ENCODE measurements at regions not wholly inside any gene's neighbourhood (a gene's known extent, or its start where the extent isn't known, plus 50 kb on each side); places are given as distances from the start of the nearest gene placed in this dataset.

GRCh38 chr4:38309471-38309870, 349.3 kb downstream of the PTTG2 start:
- no peak for ATAC-seq (ENCODE audit: low read depth)
- POLR2A ChIA-PET, result no interaction called here

DNA sequence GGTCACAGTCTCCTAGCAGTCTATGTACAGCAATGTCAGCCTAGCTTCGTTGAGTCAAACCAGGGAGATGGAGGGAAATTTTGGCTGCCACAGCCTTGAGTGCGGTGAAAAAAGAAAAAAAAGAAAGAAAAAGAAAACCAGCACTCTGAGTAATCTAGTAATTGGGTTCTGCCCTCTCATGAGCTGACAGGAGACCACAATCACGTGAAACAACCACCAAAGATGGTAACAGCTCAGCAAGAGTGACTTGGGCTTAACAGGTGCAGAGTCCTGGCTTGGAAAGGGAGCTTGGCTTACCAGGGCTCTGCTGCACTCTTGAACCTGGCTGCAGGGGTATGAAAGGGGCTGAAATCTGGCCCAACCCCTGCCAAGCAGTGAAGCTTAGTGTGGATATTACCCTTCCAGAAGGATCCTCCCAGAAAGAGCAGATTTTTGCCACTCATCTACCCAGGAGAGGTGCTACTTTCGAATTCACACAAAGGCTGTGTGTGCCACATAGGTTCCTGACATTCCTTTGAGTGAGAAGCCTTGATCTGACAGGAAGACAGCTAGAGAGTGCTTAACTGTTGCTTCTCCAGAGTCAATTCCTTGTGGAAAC, 350.3 kb downstream of the PTTG2 start:
- H3K4me2 ChIP-seq (replicated peaks; ENCODE audit: low read depth, low read length, poor library complexity, severe bottlenecking), result peak overlapping the region; percentile 42
- H4K20me1 ChIP-seq (ENCODE audit: control insufficient read depth, insufficient read depth, low read length, poor library complexity, severe bottlenecking), result no peaks in the 10 kb centered on the region
- Mint-ChIP-seq H3K9me3 (ENCODE audit: insufficient read depth) (no peaks in the 10 kb centered on the region), H3K27ac (peak overlapping the region; percentile 43), H3K4me3 (peak overlapping the region; percentile 55), H3K4me1 (peaks cover 44% of the 10 kb centered on the region), H3K27me3 (no peaks in the 10 kb centered on the region)
- WGBS (ENCODE audit: insufficient coverage), result 0% methylated on average over 2 of the region's 4 CpGs
- TF ChIP-seq EZH2 (IDR thresholded peaks at IDR 0.05; ENCODE audit: borderline replicate concordance, insufficient read depth, low read depth, low read length, poor library complexity, severe bottlenecking), result no peak
- TF ChIP-seq, protein P1, sequence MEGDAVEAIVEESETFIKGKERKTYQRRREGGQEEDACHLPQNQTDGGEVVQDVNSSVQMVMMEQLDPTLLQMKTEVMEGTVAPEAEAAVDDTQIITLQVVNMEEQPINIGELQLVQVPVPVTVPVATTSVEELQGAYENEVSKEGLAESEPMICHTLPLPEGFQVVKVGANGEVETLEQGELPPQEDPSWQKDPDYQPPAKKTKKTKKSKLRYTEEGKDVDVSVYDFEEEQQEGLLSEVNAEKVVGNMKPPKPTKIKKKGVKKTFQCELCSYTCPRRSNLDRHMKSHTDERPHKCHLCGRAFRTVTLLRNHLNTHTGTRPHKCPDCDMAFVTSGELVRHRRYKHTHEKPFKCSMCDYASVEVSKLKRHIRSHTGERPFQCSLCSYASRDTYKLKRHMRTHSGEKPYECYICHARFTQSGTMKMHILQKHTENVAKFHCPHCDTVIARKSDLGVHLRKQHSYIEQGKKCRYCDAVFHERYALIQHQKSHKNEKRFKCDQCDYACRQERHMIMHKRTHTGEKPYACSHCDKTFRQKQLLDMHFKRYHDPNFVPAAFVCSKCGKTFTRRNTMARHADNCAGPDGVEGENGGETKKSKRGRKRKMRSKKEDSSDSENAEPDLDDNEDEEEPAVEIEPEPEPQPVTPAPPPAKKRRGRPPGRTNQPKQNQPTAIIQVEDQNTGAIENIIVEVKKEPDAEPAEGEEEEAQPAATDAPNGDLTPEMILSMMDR (IDR thresholded peaks at IDR 0.05), result no peak
- no peaks in the 10 kb centered on the region for H3K79me2 ChIP-seq (ENCODE audit: control insufficient read depth, insufficient read depth, low read length)
- no peaks in the 10 kb centered on the region for H3K36me3 ChIP-seq (replicated peaks in 1 of 2; ENCODE audit: control extremely low read depth in 1 of 2, control insufficient read depth in 1 of 2, extremely low read depth in 1 of 2, insufficient read depth in 2 of 2, low read length in 1 of 2)
- no peaks in the 10 kb centered on the region for H3K9me3 ChIP-seq (ENCODE audit: control extremely low read depth in 1 of 3, control insufficient read depth in 2 of 3, insufficient read depth in 1 of 3, low read length in 2 of 3)
- POLR2A ChIA-PET, result interaction anchor here (0.6 kb wide), 2 partner anchors 630 to 1330 kb away, joined by 6 to 8 read pairs; no protein-coding TSS in a partner anchor
- no peaks in the 10 kb centered on the region for H3K27me3 ChIP-seq (replicated peaks in 1 of 4; ENCODE audit: control extremely low read depth in 1 of 4, control insufficient read depth in 3 of 4, insufficient read depth in 4 of 4, low read length in 3 of 4)
- CTCF ChIA-PET, result interaction anchor here (1.0 to 3.5 kb wide), 5 partner anchors 9 to 872 kb away, joined by 3 to 23 read pairs (median 3); partner anchors contain the start of gene WDR19
- H3K27ac ChIP-seq (ENCODE audit: low read length in 2 of 2), result no peak overlapping the region
- peak overlapping the region; percentile 55 for H2AFZ ChIP-seq (ENCODE audit: insufficient read depth, low read depth, low read length, poor library complexity, severe bottlenecking)
- intact Hi-C loops (cut with micrococcal nuclease), result loop anchor here (1.0 to 10.0 kb wide), 3 partner anchors 9 to 626 kb away; partner anchors contain the start of gene RELL1
- no peak overlapping the region for H3K9ac ChIP-seq (ENCODE audit: low read length)
- ATAC-seq (ENCODE audit: low read depth) (peak; percentile 75), DNase-seq (peak; percentile 78)
- H3K4me1 ChIP-seq (ENCODE audit: control insufficient read depth in 2 of 2, insufficient read depth in 2 of 2, low read length in 2 of 2), result peaks cover 34 to 37% of the 10 kb centered on the region in 2 donors
- H3K4me3 ChIP-seq (ENCODE audit: control extremely low read depth in 1 of 5, extremely low read depth in 1 of 5, insufficient read depth in 1 of 5, low read depth in 2 of 5, low read length in 4 of 5), result peak overlapping the region in 1 of 5 experiments; percentile 22

More at GRCh38 chr4:38309471-38309870, 349.3 kb downstream of the PTTG2 start:
- no peak overlapping the region for H3K9ac ChIP-seq (ENCODE audit: low read length)
- no peak overlapping the region for H3K4me2 ChIP-seq (replicated peaks; ENCODE audit: low read depth, low read length, poor library complexity, severe bottlenecking)
- no peak for TF ChIP-seq EZH2 (IDR thresholded peaks at IDR 0.05; ENCODE audit: borderline replicate concordance, insufficient read depth, low read depth, low read length, poor library complexity, severe bottlenecking)
- TF ChIP-seq, protein P1 (IDR thresholded peaks at IDR 0.05), result no peak
- H3K36me3 ChIP-seq (replicated peaks in 1 of 2; ENCODE audit: control extremely low read depth in 1 of 2, control insufficient read depth in 1 of 2, extremely low read depth in 1 of 2, insufficient read depth in 2 of 2, low read length in 1 of 2), result no peaks in the 10 kb centered on the region
- Mint-ChIP-seq H3K27me3 (no peaks in the 10 kb centered on the region), H3K4me3 (no peak overlapping the region), H3K27ac (no peak overlapping the region), H3K9me3 (ENCODE audit: insufficient read depth) (no peaks in the 10 kb centered on the region), H3K4me1 (peaks cover 47% of the 10 kb centered on the region)
- H3K27me3 ChIP-seq (replicated peaks in 1 of 4; ENCODE audit: control extremely low read depth in 1 of 4, control insufficient read depth in 3 of 4, insufficient read depth in 4 of 4, low read length in 3 of 4), result no peaks in the 10 kb centered on the region
- intact Hi-C loops (cut with micrococcal nuclease), result no loop called here
- WGBS (ENCODE audit: insufficient coverage), result no CpG with 5 or more reads among the region's 1 CpG
- CTCF ChIA-PET, result interaction anchor here (1.1 to 3.5 kb wide), 4 partner anchors 10 to 873 kb away, joined by 3 to 23 read pairs (median 4); partner anchors contain the start of gene WDR19
- H3K4me1 ChIP-seq (ENCODE audit: control insufficient read depth in 2 of 2, insufficient read depth in 2 of 2, low read length in 2 of 2), result peaks cover 34 to 37% of the 10 kb centered on the region in 2 donors
- no peak overlapping the region for H3K27ac ChIP-seq (ENCODE audit: low read length in 2 of 2)
- no peaks in the 10 kb centered on the region for H3K79me2 ChIP-seq (ENCODE audit: control insufficient read depth, insufficient read depth, low read length)
- DNase-seq, result no peak
- H3K4me3 ChIP-seq (ENCODE audit: control extremely low read depth in 1 of 5, extremely low read depth in 1 of 5, insufficient read depth in 1 of 5, low read depth in 2 of 5, low read length in 4 of 5), result no peak overlapping the region
- H4K20me1 ChIP-seq (ENCODE audit: control insufficient read depth, insufficient read depth, low read length, poor library complexity, severe bottlenecking), result no peaks in the 10 kb centered on the region
- no peak overlapping the region for H2AFZ ChIP-seq (ENCODE audit: insufficient read depth, low read depth, low read length, poor library complexity, severe bottlenecking)
- no peaks in the 10 kb centered on the region for H3K9me3 ChIP-seq (ENCODE audit: control extremely low read depth in 1 of 3, control insufficient read depth in 2 of 3, insufficient read depth in 1 of 3, low read length in 2 of 3)

Data from B cell (primary cell).